Gastrocnemius medialis (tissue), 4 donors: ENCODE measurements at regions not wholly inside any gene's neighbourhood (a gene's known extent, or its start where the extent isn't known, plus 50 kb on each side); places are given as distances from the start of the nearest gene placed in this dataset.

ENCODE experiments used
- ATAC-seq, 2 donors: fragments of 150-250 bp; one replicate each; pipeline ENCODE4 v1.9.1; 2016
- DNase-seq, 2 donors: peaks; one replicate each; pipeline ENCODE4 v3.0.0-alpha.2; 2019
- H3K27ac ChIP-seq, 4 donors: fragments of 200-600 bp; sonication (generic); 1 replicate in 1 of 4; 2 replicates in 3 of 4; pipeline ENCODE4 v1.5.1; 2016 to 2018; ENCODE audit warnings: mild to moderate bottlenecking in 2 of 4, moderate library complexity in 1 of 4
- H3K27me3 ChIP-seq, 3 donors: fragments of 200-600 bp; sonication (generic) in 2 of 3; 1 replicate in 1 of 3; 2 replicates in 2 of 3; pipeline versions ENCODE4 v1.5.1 to v1.6.0; 2016 to 2019; ENCODE audit warnings: mild to moderate bottlenecking in 1 of 3, moderate library complexity in 1 of 3
- H3K36me3 ChIP-seq, 2 donors: fragments of 200-600 bp; sonication (generic) in 1 of 2; one replicate each; pipeline ENCODE4 v1.5.1; 2017 to 2018
- H3K4me1 ChIP-seq, 2 donors: fragments of 200-600 bp; sonication (generic) in 1 of 2; one replicate each; pipeline ENCODE4 v1.5.1; 2016 to 2017; ENCODE audit warnings: mild to moderate bottlenecking in 2 of 2
- H3K4me3 ChIP-seq, 4 donors: fragments of 200-600 bp; sonication (generic) in 3 of 4; 1 replicate in 1 of 4; 2 replicates in 3 of 4; pipeline ENCODE4 v1.5.1; 2016 to 2019; ENCODE audit warnings: mild to moderate bottlenecking in 2 of 4
- H3K9me3 ChIP-seq, 3 donors: fragments of 200-600 bp; sonication (generic) in 2 of 3; 1 replicate in 1 of 3; 2 replicates in 2 of 3; pipeline ENCODE4 v1.5.1; 2016 to 2019
- POLR2A ChIP-seq, 2 donors: fragments of 450-650 bp; IDR thresholded peaks; one replicate each; pipeline ENCODE4 v1.6.1; 2017; ENCODE audit warnings: antibody characterized with exemption in 2 of 2, mild to moderate bottlenecking in 2 of 2, moderate library complexity in 2 of 2
- in situ Hi-C, 4 donors: fragments of 200-750 bp; cut with MboI; loops; one replicate each; pipeline versions ENCODE4 v1.15.0 to v1.8.0; 2017; ENCODE audit warnings: low sequenced_read_pairs in 4 of 4
- intact Hi-C: fragments of 100-400 bp; cut with DNase I; formaldehyde crosslinking; loops from one replicate; pipeline ENCODE4 v1.15.1; 2023; ENCODE audit warnings: low total_unique reads
- TF ChIP-seq, protein P1 (sequence below), 5 experiments: fragments of 450-650 bp in 3 of 5; fragments of 200-600 bp in 2 of 5; sonication (generic) in 2 of 5; IDR thresholded peaks in 4 of 5; conservative IDR thresholded peaks in 1 of 5; 1 replicate in 4 of 5; 2 replicates in 1 of 5; pipeline ENCODE4 v1.5.1; 2016 to 2019; ENCODE audit warnings: antibody characterized with exemption in 5 of 5, mild to moderate bottlenecking in 3 of 5, moderate library complexity in 3 of 5

DNA sequence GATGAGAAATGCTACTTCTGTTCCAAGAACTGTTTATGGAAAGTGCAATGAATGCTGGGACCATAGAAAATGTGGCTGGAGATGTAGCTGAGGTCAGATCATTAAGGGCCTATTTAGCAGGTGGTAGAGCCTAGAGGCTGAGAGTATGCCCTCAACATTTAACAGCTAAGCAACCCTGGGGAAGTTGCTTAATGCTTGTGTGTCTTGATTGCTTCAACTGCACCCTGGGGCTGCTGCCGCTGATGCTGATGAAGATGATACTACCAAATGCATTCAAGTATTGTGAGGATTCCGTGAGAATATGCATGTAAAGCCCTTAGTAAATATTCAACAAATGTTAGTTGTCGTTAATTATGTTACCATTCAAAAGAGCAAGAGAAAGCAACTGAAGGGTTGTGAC lies 273.2 kb downstream of the BCL11A start:
- no peak for ATAC-seq
- no peak overlapping the region for H3K4me3 ChIP-seq
- DNase-seq = no peak
- H3K27ac ChIP-seq = no peak overlapping the region
- TF ChIP-seq, protein P1, sequence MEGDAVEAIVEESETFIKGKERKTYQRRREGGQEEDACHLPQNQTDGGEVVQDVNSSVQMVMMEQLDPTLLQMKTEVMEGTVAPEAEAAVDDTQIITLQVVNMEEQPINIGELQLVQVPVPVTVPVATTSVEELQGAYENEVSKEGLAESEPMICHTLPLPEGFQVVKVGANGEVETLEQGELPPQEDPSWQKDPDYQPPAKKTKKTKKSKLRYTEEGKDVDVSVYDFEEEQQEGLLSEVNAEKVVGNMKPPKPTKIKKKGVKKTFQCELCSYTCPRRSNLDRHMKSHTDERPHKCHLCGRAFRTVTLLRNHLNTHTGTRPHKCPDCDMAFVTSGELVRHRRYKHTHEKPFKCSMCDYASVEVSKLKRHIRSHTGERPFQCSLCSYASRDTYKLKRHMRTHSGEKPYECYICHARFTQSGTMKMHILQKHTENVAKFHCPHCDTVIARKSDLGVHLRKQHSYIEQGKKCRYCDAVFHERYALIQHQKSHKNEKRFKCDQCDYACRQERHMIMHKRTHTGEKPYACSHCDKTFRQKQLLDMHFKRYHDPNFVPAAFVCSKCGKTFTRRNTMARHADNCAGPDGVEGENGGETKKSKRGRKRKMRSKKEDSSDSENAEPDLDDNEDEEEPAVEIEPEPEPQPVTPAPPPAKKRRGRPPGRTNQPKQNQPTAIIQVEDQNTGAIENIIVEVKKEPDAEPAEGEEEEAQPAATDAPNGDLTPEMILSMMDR (IDR thresholded peaks at IDR 0.05 in 4 of 5, conservative IDR thresholded peaks at IDR 0.05 in 1 of 5) = no peak
- TF ChIP-seq POLR2A (IDR thresholded peaks at IDR 0.05) = no peak
- no peaks in the 10 kb centered on the region for H3K36me3 ChIP-seq
- intact Hi-C loops = no loop called here
- H3K9me3 ChIP-seq = no peaks in the 10 kb centered on the region
- H3K27me3 ChIP-seq = no peaks in the 10 kb centered on the region
- no peaks in the 10 kb centered on the region for H3K4me1 ChIP-seq
- in situ Hi-C loops = no loop called here

DNA sequence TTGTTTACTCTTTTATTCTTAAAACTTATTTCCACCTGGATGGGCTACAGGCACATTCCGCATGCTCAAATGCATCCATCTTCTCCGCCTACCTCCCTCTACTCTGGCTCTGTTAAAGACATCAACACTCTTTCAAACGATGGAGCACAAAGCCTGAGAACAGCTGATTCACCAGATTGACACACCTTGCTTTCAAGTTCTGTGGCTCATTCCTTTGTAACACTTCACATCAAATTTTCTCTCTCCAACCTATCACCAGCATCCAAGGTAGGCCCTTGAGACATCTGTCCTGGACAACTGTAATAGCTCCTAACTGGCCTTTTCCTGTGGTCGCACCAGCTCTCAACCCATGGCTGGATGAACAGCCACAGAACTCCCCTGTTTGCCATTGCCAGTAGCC lies 274.5 kb downstream of the BCL11A start:
- Histone ChIP-seq H3K4me1 (no peaks in the 10 kb centered on the region), H3K36me3 (no peaks in the 10 kb centered on the region), H3K9me3 (no peaks in the 10 kb centered on the region), H3K27ac (no peak overlapping the region), H3K4me3 (no peak overlapping the region), H3K27me3 (no peaks in the 10 kb centered on the region)
- DNase-seq = no peak
- ATAC-seq = no peak
- no peak for TF ChIP-seq POLR2A (IDR thresholded peaks at IDR 0.05)
- TF ChIP-seq, protein P1 (IDR thresholded peaks at IDR 0.05 in 4 of 5, conservative IDR thresholded peaks at IDR 0.05 in 1 of 5) = no peak
- in situ Hi-C loops (no loop called here), intact Hi-C loops (no loop called here)

DNA sequence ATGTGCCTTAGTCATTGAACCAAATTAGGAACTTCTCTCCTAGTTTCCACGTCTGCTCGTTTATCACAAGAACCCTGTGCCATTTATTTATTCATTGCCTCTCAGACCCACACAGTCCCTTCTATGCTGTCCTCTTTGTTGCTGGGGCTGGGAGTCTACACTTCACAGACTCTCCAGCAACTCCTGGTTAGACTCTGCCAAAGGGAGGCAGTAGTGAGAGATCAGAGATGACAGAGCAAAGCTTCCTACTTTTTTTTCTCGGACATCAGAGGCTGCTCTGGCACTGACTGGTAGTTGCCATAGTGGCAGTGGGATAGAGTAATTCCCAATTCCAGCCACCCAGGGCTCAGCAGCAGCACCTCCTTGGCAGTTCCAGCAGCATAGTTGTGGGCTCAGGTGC lies 277.5 kb downstream of the BCL11A start:
- H3K27ac ChIP-seq = no peak overlapping the region
- in situ Hi-C loops = no loop called here
- no peaks in the 10 kb centered on the region for H3K36me3 ChIP-seq

DNA sequence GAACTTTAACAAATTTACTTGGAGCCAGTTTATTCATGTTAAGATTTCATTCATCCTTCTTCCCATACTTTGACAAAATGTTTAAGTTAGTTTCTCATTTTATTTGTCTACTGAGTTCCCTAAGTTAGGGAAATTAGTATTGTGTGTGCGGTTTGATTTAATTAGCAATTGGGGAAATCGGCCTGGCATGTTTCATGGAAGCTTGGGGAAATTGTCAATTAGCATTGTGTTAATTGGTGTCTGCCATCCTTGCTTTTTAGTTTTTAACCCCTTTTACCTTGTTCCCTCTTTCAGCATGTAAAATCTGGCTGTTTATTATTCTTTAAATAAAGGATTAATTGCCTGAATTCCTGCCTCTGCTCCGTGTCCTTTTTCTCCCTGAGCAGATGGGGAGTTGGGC lies 279.6 kb downstream of the BCL11A start:
- no peak for ATAC-seq

More for the DNA sequence above, 277.5 kb downstream of the BCL11A start:
- no peak overlapping the region for H3K4me3 ChIP-seq
- intact Hi-C loops = no loop called here
- DNase-seq = no peak
- TF ChIP-seq, protein P1 (IDR thresholded peaks at IDR 0.05 in 4 of 5, conservative IDR thresholded peaks at IDR 0.05 in 1 of 5) = no peak
- TF ChIP-seq POLR2A (IDR thresholded peaks at IDR 0.05) = no peak
- H3K9me3 ChIP-seq = no peaks in the 10 kb centered on the region
- H3K27me3 ChIP-seq = no peaks in the 10 kb centered on the region
- no peaks in the 10 kb centered on the region for H3K4me1 ChIP-seq
- ATAC-seq = no peak

DNA sequence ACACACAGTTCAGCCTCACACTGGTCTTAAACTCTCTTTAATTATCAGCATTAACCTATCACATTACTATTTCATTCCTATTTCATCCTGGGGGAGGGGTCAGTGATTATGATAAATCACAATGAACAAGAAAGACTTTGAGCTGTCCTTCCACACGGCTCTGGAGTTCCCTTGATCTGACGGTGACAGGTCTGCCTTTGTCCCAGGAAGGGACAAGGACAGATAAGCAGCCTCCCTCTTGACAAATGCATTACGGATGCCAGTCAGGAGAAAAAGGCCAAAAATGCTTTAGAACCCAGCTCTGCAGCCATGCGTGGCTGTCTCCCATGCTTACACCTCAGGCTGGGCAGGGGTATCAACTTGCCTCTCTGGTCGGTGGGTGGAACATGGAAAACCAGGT lies 281.7 kb downstream of the BCL11A start:
- H3K9me3 ChIP-seq = no peaks in the 10 kb centered on the region
- TF ChIP-seq, protein P1 (IDR thresholded peaks at IDR 0.05 in 4 of 5, conservative IDR thresholded peaks at IDR 0.05 in 1 of 5) = no peak
- TF ChIP-seq POLR2A (IDR thresholded peaks at IDR 0.05) = no peak
- DNase-seq (no peak), ATAC-seq (no peak)
- in situ Hi-C loops = no loop called here
- no peaks in the 10 kb centered on the region for H3K4me1 ChIP-seq
- H3K4me3 ChIP-seq = no peak overlapping the region
- H3K36me3 ChIP-seq = no peaks in the 10 kb centered on the region
- intact Hi-C loops = no loop called here
- H3K27ac ChIP-seq = no peak overlapping the region
- H3K27me3 ChIP-seq = no peaks in the 10 kb centered on the region

More for the DNA sequence above, 279.6 kb downstream of the BCL11A start:
- Histone ChIP-seq H3K27ac (no peak overlapping the region), H3K4me1 (no peaks in the 10 kb centered on the region), H3K36me3 (no peaks in the 10 kb centered on the region), H3K4me3 (no peak overlapping the region), H3K27me3 (no peaks in the 10 kb centered on the region), H3K9me3 (no peaks in the 10 kb centered on the region)
- TF ChIP-seq, protein P1 (IDR thresholded peaks at IDR 0.05 in 4 of 5, conservative IDR thresholded peaks at IDR 0.05 in 1 of 5) = no peak
- TF ChIP-seq POLR2A (IDR thresholded peaks at IDR 0.05) = no peak
- in situ Hi-C loops = no loop called here
- intact Hi-C loops = no loop called here
- DNase-seq = no peak
